ENCODE measurements at regions not wholly inside any gene's neighbourhood (a gene's known extent, or its start where the extent isn't known, plus 50 kb on each side); places are given as distances from the start of the nearest gene placed in this dataset.

DNA sequence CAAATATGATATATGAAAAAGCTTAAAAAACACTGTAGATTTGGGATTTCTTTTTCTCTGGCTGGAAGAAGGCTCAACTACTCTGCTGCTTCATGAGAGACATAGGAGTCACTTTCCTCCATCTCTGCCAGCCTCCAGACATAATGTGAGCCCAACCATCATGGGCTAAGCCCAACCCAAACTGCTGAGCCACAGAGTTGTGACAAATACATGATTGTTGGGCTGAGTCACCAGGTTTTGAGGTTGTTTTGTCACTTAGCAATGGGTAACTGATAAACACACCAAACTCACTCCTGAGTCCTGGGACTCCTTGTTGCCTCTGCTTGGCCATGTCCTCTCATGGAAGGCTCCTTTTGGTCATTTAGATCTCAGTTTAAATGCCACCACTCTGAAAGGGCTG lies 381.8 kb upstream of the FZD8 start:
- TF ChIP-seq REST (IDR thresholded peaks at IDR 0.05; ENCODE audit: low read depth) (no peak), TCF12 (IDR thresholded peaks at IDR 0.05; ENCODE audit: low read depth) (no peak), ZBTB7A (IDR thresholded peaks at IDR 0.05; ENCODE audit: low read depth) (no peak), TEAD4 (IDR thresholded peaks at IDR 0.05) (no peak), FOXM1 (IDR thresholded peaks at IDR 0.05; ENCODE audit: borderline replicate concordance, low read depth) (no peak), CREB1 (IDR thresholded peaks at IDR 0.05; ENCODE audit: low read depth) (no peak), RAD21 (IDR thresholded peaks at IDR 0.05; ENCODE audit: low read depth) (no peak), TAF1 (IDR thresholded peaks at IDR 0.05; ENCODE audit: low read depth) (no peak), NFIC (IDR thresholded peaks at IDR 0.05) (no peak), YY1 (IDR thresholded peaks at IDR 0.05; ENCODE audit: low read depth) (no peak), EP300 (IDR thresholded peaks at IDR 0.05; ENCODE audit: borderline replicate concordance) (no peak), CEBPB (IDR thresholded peaks at IDR 0.05) (no peak), EGR1 (IDR thresholded peaks at IDR 0.05) (no peak)
- TF ChIP-seq, protein P1, sequence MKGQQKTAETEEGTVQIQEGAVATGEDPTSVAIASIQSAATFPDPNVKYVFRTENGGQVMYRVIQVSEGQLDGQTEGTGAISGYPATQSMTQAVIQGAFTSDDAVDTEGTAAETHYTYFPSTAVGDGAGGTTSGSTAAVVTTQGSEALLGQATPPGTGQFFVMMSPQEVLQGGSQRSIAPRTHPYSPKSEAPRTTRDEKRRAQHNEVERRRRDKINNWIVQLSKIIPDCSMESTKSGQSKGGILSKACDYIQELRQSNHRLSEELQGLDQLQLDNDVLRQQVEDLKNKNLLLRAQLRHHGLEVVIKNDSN (IDR thresholded peaks at IDR 0.05): no peak
- TF ChIP-seq, protein P2, sequence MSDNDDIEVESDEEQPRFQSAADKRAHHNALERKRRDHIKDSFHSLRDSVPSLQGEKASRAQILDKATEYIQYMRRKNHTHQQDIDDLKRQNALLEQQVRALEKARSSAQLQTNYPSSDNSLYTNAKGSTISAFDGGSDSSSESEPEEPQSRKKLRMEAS (IDR thresholded peaks at IDR 0.05): no peak

GRCh38 chr10:36021096-36021495 lies 379.0 kb upstream of the FZD8 start:
- no peak for TF ChIP-seq ZBTB7A (IDR thresholded peaks at IDR 0.05; ENCODE audit: low read depth)
- TF ChIP-seq TAF1 (IDR thresholded peaks at IDR 0.05; ENCODE audit: low read depth): no peak
- TF ChIP-seq EGR1 (IDR thresholded peaks at IDR 0.05): no peak
- TF ChIP-seq TEAD4 (IDR thresholded peaks at IDR 0.05): no peak
- TF ChIP-seq, protein P1 (IDR thresholded peaks at IDR 0.05): no peak
- no peak for TF ChIP-seq TCF12 (IDR thresholded peaks at IDR 0.05; ENCODE audit: low read depth)
- no peak for TF ChIP-seq CEBPB (IDR thresholded peaks at IDR 0.05)
- TF ChIP-seq NFIC (IDR thresholded peaks at IDR 0.05): no peak
- no peak for TF ChIP-seq REST (IDR thresholded peaks at IDR 0.05; ENCODE audit: low read depth)
- TF ChIP-seq YY1 (IDR thresholded peaks at IDR 0.05; ENCODE audit: low read depth): no peak
- no peak for TF ChIP-seq EP300 (IDR thresholded peaks at IDR 0.05; ENCODE audit: borderline replicate concordance)
- no peak for TF ChIP-seq CREB1 (IDR thresholded peaks at IDR 0.05; ENCODE audit: low read depth)

- TF ChIP-seq CREB1 (IDR thresholded peaks at IDR 0.05; ENCODE audit: low read depth) (no peak), ZBTB7A (IDR thresholded peaks at IDR 0.05; ENCODE audit: low read depth) (no peak), REST (IDR thresholded peaks at IDR 0.05; ENCODE audit: low read depth) (no peak), FOXM1 (IDR thresholded peaks at IDR 0.05; ENCODE audit: borderline replicate concordance, low read depth) (no peak), CEBPB (IDR thresholded peaks at IDR 0.05) (no peak), TAF1 (IDR thresholded peaks at IDR 0.05; ENCODE audit: low read depth) (no peak), YY1 (IDR thresholded peaks at IDR 0.05; ENCODE audit: low read depth) (no peak), TEAD4 (IDR thresholded peaks at IDR 0.05) (no peak), TCF12 (IDR thresholded peaks at IDR 0.05; ENCODE audit: low read depth) (no peak), EP300 (IDR thresholded peaks at IDR 0.05; ENCODE audit: borderline replicate concordance) (no peak), RAD21 (IDR thresholded peaks at IDR 0.05; ENCODE audit: low read depth) (no peak), NFIC (IDR thresholded peaks at IDR 0.05) (no peak), EGR1 (IDR thresholded peaks at IDR 0.05) (no peak)
- TF ChIP-seq, protein P1 (IDR thresholded peaks at IDR 0.05): no peak
- TF ChIP-seq, protein P2 (IDR thresholded peaks at IDR 0.05): no peak
These were observed 377.7 kb upstream of the FZD8 start for GRCh38 chr10:36019749-36020148.

DNA sequence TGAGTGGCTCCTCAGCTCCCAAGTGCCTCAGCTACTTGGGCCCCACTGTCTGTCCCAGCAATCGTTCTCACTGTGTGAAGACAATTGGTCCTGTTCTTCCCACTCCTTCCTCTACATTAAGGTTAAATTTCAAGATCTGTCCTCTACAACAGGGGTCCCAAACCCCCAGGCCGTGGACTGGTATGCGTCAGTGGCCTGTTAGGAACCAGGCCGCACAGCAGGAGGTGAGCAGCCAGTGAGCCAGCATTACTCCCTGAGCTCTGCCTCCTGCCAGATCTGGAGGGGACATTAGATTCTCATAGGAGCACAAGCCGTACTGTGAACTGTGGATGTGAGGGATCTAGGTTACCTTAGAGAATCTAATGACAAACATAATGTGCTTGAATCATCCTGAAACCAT lies 376.9 kb upstream of the FZD8 start:
- TF ChIP-seq ZBTB7A (IDR thresholded peaks at IDR 0.05; ENCODE audit: low read depth): no peak
- no peak for TF ChIP-seq FOXM1 (IDR thresholded peaks at IDR 0.05; ENCODE audit: borderline replicate concordance, low read depth)
- no peak for TF ChIP-seq RAD21 (IDR thresholded peaks at IDR 0.05; ENCODE audit: low read depth)
